Endodermal cell (in vitro differentiated cells): ENCODE measurements at regions not wholly inside any gene's neighbourhood (a gene's known extent, or its start where the extent isn't known, plus 50 kb on each side); places are given as distances from the start of the nearest gene placed in this dataset.

Experiments used
- DNase-seq: peaks from one replicate; pipeline ENCODE4 v3.0.0-alpha.2; 2017
- H3K27ac ChIP-seq: 2 replicates; pipeline ENCODE4 v1.5.1; 2013; ENCODE audit warnings: mild to moderate bottlenecking, low read depth, low read length, moderate library complexity
- H3K27me3 ChIP-seq: 2 replicates; pipeline ENCODE4 v1.6.1; 2013; ENCODE audit warnings: mild to moderate bottlenecking, low read length, moderate library complexity; ENCODE audit not compliant: insufficient read depth, control insufficient read depth, poor library complexity, severe bottlenecking
- H3K36me3 ChIP-seq: 2 replicates; pipeline ENCODE4 v1.7.0; 2013; ENCODE audit warnings: mild to moderate bottlenecking, low read length, moderate library complexity; ENCODE audit not compliant: control insufficient read depth, insufficient read depth
- H3K4me1 ChIP-seq: one replicate; pipeline ENCODE4 v1.7.0; 2013; ENCODE audit warnings: low read length; ENCODE audit not compliant: control insufficient read depth, insufficient read depth
- H3K4me3 ChIP-seq: 2 replicates; pipeline ENCODE4 v1.5.1; 2013; ENCODE audit warnings: mild to moderate bottlenecking, low read length, moderate library complexity
- H3K9ac ChIP-seq: 2 replicates; pipeline ENCODE4 v1.6.1; 2013; ENCODE audit warnings: mild to moderate bottlenecking, low read length, moderate library complexity; ENCODE audit not compliant: poor library complexity, severe bottlenecking; ENCODE audit errors: extremely low read depth
- H3K9me3 ChIP-seq: 2 replicates; pipeline ENCODE4 v1.6.1; 2013; ENCODE audit warnings: mild to moderate bottlenecking, low read length, moderate library complexity; ENCODE audit not compliant: control insufficient read depth
- H3K27ac Mint-ChIP-seq: 2 replicates; pipeline ENCODE4 v1.8.0; 2020; ENCODE audit warnings: mixed read lengths
- H3K27me3 Mint-ChIP-seq: 2 replicates; pipeline ENCODE4 v1.8.0; 2021; ENCODE audit warnings: mild to moderate bottlenecking, mixed read lengths; ENCODE audit not compliant: insufficient read depth
- H3K36me3 Mint-ChIP-seq: 2 replicates; pipeline ENCODE4 v1.8.0; 2020; ENCODE audit warnings: low read depth, mixed read lengths
- H3K4me1 Mint-ChIP-seq: 2 replicates; pipeline ENCODE4 v1.8.0; 2020; ENCODE audit warnings: mixed read lengths
- H3K4me3 Mint-ChIP-seq: 2 replicates; pipeline ENCODE4 v1.8.0; 2020; ENCODE audit warnings: mild to moderate bottlenecking, moderate library complexity, mixed read lengths
- H3K9me3 Mint-ChIP-seq: 2 replicates; pipeline ENCODE4 v1.8.0; 2020; ENCODE audit warnings: mild to moderate bottlenecking, mixed read lengths
- WGBS, 2 experiments: methylation state at CpG; one replicate each; pipeline versions ENCODE4 v1.1.5 to v1.1.7; 2013; ENCODE audit warnings: missing lambda C conversion rate in 2 of 2, mixed read lengths in 1 of 2; ENCODE audit not compliant: insufficient coverage in 1 of 2, insufficient read length in 1 of 2; 5-methylcytosine and 5-hydroxymethylcytosine counted together
- TF ChIP-seq, protein P1 (sequence below): fragments of 200-600 bp; sonication (generic); conservative IDR thresholded peaks from 2 replicates; pipeline ENCODE4 v1.5.0; 2021; ENCODE audit warnings: antibody characterized with exemption, mild to moderate bottlenecking

DNA sequence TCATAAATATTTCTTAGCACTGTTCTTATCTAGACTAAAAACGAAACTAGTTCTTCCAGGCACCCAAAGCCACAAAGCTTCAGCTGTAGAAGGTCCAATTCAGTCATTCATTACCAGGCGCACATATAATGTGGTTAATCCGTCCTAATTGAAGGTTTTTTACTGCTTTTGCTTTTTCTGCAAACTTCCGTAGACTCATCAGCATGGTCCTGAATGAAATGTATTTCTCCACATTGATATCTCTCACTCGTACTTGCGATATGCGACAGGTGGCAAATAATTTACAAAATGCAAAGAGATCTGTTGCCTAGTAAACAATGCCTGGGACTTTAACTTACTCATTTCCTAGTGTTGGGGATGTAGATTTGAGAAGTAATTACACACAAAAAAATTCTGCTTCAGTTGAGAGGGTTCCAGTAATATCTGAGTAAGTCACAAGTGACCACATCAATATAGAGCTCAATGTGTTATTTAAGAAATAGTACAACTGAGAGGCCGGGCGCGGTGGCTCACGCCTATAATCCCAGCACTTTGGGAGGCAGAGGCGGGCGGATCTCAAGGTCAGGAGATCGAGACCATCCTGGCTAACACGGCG is 75.0 kb upstream of the MBNL1 start:
- H3K27ac Mint-ChIP-seq, result no peak overlapping the region
- peaks cover 5% of the 10 kb centered on the region for H3K4me1 Mint-ChIP-seq
- 89 to 90% methylated on average over 14 to 16 of the region's 16 CpGs for WGBS, 2 experiments
- TF ChIP-seq, protein P1, sequence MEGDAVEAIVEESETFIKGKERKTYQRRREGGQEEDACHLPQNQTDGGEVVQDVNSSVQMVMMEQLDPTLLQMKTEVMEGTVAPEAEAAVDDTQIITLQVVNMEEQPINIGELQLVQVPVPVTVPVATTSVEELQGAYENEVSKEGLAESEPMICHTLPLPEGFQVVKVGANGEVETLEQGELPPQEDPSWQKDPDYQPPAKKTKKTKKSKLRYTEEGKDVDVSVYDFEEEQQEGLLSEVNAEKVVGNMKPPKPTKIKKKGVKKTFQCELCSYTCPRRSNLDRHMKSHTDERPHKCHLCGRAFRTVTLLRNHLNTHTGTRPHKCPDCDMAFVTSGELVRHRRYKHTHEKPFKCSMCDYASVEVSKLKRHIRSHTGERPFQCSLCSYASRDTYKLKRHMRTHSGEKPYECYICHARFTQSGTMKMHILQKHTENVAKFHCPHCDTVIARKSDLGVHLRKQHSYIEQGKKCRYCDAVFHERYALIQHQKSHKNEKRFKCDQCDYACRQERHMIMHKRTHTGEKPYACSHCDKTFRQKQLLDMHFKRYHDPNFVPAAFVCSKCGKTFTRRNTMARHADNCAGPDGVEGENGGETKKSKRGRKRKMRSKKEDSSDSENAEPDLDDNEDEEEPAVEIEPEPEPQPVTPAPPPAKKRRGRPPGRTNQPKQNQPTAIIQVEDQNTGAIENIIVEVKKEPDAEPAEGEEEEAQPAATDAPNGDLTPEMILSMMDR, result no peak
- H3K36me3 Mint-ChIP-seq, result no peaks in the 10 kb centered on the region
- Histone ChIP-seq H3K36me3 (no peaks in the 10 kb centered on the region), H3K27ac (no peak overlapping the region), H3K27me3 (peaks cover 46% of the 10 kb centered on the region), H3K4me1 (no peaks in the 10 kb centered on the region), H3K9ac (no peak overlapping the region), H3K9me3 (no peaks in the 10 kb centered on the region), H3K4me3 (no peak overlapping the region)
- no peaks in the 10 kb centered on the region for H3K9me3 Mint-ChIP-seq
- no peak for DNase-seq
- H3K4me3 Mint-ChIP-seq, result no peak overlapping the region
- H3K27me3 Mint-ChIP-seq, result peaks cover 29% of the 10 kb centered on the region

DNA sequence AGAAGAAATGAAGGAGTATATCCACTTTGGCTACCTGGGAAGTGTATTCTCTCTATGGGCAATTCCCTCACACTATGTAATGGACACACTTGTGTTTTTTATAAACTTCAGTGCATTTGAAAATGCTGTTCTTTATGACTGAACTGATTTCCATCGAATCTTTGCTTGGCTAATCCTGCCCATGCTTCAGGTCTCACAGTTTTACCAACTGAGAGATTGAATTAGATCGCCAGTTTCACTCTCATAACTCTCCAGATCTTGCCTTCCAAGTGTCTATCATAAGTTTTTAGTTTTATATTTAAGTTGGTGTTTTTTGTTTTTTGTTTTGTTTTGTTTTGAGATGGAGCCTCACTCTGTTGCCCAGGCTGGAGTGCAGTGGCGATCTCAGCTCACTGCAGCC is 73.5 kb upstream of the MBNL1 start:
- no peaks in the 10 kb centered on the region for H3K36me3 Mint-ChIP-seq
- no peak overlapping the region for H3K27ac ChIP-seq
- no peak for DNase-seq
- TF ChIP-seq, protein P1, result no peak
- H3K9me3 Mint-ChIP-seq, result no peaks in the 10 kb centered on the region
- no peak overlapping the region for H3K27ac Mint-ChIP-seq
- H3K4me3 ChIP-seq, result no peak overlapping the region
- H3K4me1 Mint-ChIP-seq, result peaks cover 12% of the 10 kb centered on the region
- H3K27me3 Mint-ChIP-seq, result peaks cover 18% of the 10 kb centered on the region
- no peaks in the 10 kb centered on the region for H3K9me3 ChIP-seq
- no peak overlapping the region for H3K4me3 Mint-ChIP-seq
- H3K36me3 ChIP-seq, result no peaks in the 10 kb centered on the region
- H3K4me1 ChIP-seq, result peaks cover 4% of the 10 kb centered on the region
- WGBS, 2 experiments, result 93 to 100% methylated on average over 1 to 3 of the region's 3 CpGs
- peaks cover 42% of the 10 kb centered on the region for H3K27me3 ChIP-seq
- no peak overlapping the region for H3K9ac ChIP-seq

DNA sequence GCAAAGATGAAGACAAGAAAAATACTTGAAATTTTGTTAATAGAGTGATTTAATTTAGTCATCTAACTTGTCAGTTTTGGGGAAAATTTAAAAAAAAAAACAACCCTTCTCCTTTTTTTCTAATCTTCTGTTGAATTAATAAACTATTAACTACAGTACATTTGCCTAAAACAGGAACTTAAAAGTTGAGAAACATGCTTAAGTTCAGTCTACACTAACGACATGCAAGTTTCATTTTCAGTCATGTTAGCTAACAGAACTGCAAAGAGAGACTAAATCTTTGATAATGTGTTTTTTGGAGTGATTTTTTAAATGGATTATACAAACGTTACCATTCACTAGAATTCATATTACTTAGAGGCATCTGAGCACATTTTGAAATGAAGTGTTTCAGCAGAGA is 71.9 kb upstream of the MBNL1 start:
- H3K27ac Mint-ChIP-seq, result no peak overlapping the region

More for the DNA sequence above, 71.9 kb upstream of the MBNL1 start:
- H3K36me3 ChIP-seq, result no peaks in the 10 kb centered on the region
- H3K9me3 ChIP-seq, result no peaks in the 10 kb centered on the region
- peaks cover 4% of the 10 kb centered on the region for H3K4me1 ChIP-seq
- H3K27me3 Mint-ChIP-seq, result peaks cover 12% of the 10 kb centered on the region
- no peak overlapping the region for H3K4me3 Mint-ChIP-seq
- TF ChIP-seq, protein P1, result no peak
- 100% methylated on average over 1 of the region's 2 CpGs; no CpG with 5 or more reads in 1 of the 2 experiments for WGBS, 2 experiments
- no peak overlapping the region for H3K4me3 ChIP-seq
- no peaks in the 10 kb centered on the region for H3K36me3 Mint-ChIP-seq
- no peak overlapping the region for H3K9ac ChIP-seq
- DNase-seq, result no peak
- H3K27ac ChIP-seq, result no peak overlapping the region
- no peaks in the 10 kb centered on the region for H3K9me3 Mint-ChIP-seq
- H3K27me3 ChIP-seq, result peaks cover 33% of the 10 kb centered on the region
- H3K4me1 Mint-ChIP-seq, result peaks cover 19% of the 10 kb centered on the region
